ENCODE measurements at regions not wholly inside any gene's neighbourhood (a gene's known extent, or its start where the extent isn't known, plus 50 kb on each side); places are given as distances from the start of the nearest gene placed in this dataset.

DNA sequence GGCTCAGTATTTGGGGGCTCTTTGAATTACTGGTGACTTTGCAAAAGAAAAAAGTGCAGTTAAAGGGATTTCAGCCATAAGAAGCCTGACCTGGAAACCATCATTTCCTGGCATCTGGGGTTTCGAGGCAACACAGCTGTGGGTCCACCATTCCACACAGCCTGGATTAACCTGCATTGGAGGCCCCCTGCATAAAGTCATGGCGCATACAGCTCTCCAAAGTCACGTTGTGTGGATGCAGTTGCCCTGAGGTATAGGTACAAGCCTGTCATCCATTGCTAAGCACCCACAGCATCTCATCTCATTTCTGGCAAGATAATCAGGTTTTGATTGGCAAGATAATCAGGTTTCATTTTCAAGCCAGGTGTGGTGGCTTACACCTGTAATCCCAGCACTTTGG, 54.5 kb upstream of the TAGAP start:
- no peak overlapping the region for H3K4me3 ChIP-seq (ENCODE audit: low read depth, poor library complexity, severe bottlenecking)
- DNase-seq (ENCODE audit: low spot score in 2 of 2), result peak in 1 of 2 donors; percentile 39
- no peak for TF ChIP-seq POLR2A (IDR thresholded peaks at IDR 0.05)
- TF ChIP-seq, protein P1, sequence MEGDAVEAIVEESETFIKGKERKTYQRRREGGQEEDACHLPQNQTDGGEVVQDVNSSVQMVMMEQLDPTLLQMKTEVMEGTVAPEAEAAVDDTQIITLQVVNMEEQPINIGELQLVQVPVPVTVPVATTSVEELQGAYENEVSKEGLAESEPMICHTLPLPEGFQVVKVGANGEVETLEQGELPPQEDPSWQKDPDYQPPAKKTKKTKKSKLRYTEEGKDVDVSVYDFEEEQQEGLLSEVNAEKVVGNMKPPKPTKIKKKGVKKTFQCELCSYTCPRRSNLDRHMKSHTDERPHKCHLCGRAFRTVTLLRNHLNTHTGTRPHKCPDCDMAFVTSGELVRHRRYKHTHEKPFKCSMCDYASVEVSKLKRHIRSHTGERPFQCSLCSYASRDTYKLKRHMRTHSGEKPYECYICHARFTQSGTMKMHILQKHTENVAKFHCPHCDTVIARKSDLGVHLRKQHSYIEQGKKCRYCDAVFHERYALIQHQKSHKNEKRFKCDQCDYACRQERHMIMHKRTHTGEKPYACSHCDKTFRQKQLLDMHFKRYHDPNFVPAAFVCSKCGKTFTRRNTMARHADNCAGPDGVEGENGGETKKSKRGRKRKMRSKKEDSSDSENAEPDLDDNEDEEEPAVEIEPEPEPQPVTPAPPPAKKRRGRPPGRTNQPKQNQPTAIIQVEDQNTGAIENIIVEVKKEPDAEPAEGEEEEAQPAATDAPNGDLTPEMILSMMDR (IDR thresholded peaks at IDR 0.05), result no peak
- 72 to 85% methylated on average over 3 of the region's 3 CpGs for WGBS, 2 donors
- intact Hi-C loops (cut with DNase I; ENCODE audit: low total_unique reads), result no loop called here

DNA sequence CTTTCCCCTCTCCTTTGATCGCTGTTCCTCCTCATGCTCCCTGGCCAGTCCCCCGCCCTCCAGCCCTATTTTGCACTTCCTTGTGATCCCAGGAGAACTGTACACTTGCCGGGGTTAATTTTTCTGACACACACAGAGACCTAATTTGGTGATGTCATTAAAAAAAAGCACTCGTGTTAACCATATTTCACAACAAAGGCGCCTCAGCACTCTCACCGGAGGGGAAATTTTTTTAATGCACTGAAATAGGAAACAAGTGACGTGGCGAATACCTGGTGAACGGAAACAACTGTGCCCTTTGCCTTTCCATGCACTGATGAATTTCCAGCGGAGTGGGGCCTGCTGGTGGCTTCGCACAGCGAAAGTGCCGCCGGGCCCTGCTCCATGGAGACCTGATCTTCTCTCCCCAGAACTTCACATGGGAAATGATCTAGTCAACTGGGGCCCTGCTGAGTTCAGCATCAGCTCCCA, 53.9 kb upstream of the TAGAP start:
- H3K4me3 ChIP-seq (ENCODE audit: low read depth, poor library complexity, severe bottlenecking), result no peak overlapping the region
- intact Hi-C loops (cut with DNase I; ENCODE audit: low total_unique reads), result no loop called here
- peak in 1 of 2 donors; percentile 80 for DNase-seq (ENCODE audit: low spot score in 2 of 2)
- TF ChIP-seq POLR2A (IDR thresholded peaks at IDR 0.05), result no peak
- TF ChIP-seq, protein P1 (IDR thresholded peaks at IDR 0.05), result no peak
- 69 to 71% methylated on average over 14 of the region's 14 CpGs for WGBS, 2 donors

DNA sequence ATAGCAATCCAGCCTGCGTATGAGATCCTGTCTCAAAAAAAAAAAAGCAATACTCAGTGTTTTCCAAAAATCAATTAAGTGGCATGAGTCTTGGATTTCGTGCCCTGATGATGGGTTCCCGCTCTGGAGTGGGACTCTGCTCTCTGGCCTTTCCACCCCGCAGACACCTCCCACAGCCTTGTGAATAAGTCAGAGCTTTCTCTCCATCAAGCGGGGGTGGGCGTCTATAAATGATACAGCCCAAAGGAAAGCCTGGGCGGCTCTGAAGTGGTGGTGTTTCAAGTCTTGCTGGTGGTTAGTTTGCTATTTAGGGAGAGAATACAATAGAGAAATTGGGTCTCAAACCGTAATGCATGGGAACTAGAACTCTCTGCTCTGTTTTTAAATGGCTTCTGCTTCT, 52.5 kb upstream of the TAGAP start:
- TF ChIP-seq, protein P1 (IDR thresholded peaks at IDR 0.05), result no peak
- 95% methylated on average over 8 of the region's 8 CpGs for WGBS, 2 donors
- H3K4me3 ChIP-seq (ENCODE audit: low read depth, poor library complexity, severe bottlenecking), result no peak overlapping the region
- intact Hi-C loops (cut with DNase I; ENCODE audit: low total_unique reads), result no loop called here
- DNase-seq (ENCODE audit: low spot score in 2 of 2), result peak in 1 of 2 donors; percentile 63

DNA sequence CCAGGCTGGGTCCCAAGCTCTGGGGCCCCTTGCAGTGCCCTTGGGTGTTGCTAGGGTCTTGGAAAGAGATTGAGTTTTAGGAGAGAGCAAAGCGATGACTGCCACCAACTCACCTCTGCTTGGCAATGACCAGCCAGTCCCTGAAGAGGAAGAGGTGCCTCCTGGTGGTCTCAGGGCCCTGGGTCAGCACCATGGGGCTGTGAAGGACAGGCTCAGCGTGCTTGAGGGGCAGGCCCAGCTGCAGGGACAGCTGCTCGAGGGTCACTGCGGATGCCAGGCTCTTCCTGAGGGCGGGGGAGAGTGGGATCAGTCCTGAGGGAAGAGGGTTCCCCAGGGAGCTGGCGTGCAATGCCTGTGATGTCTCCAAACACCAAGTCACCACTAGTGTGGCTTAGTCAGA, 50.8 kb upstream of the TAGAP start:
- DNase-seq (ENCODE audit: low spot score in 2 of 2), result peak in 1 of 2 donors; percentile 26
- 83 to 85% methylated on average over 6 of the region's 6 CpGs for WGBS, 2 donors
- H3K4me3 ChIP-seq (ENCODE audit: low read depth, poor library complexity, severe bottlenecking), result no peak overlapping the region
- intact Hi-C loops (cut with DNase I; ENCODE audit: low total_unique reads), result no loop called here
- TF ChIP-seq, protein P1 (IDR thresholded peaks at IDR 0.05), result no peak
- TF ChIP-seq POLR2A (IDR thresholded peaks at IDR 0.05), result no peak

DNA sequence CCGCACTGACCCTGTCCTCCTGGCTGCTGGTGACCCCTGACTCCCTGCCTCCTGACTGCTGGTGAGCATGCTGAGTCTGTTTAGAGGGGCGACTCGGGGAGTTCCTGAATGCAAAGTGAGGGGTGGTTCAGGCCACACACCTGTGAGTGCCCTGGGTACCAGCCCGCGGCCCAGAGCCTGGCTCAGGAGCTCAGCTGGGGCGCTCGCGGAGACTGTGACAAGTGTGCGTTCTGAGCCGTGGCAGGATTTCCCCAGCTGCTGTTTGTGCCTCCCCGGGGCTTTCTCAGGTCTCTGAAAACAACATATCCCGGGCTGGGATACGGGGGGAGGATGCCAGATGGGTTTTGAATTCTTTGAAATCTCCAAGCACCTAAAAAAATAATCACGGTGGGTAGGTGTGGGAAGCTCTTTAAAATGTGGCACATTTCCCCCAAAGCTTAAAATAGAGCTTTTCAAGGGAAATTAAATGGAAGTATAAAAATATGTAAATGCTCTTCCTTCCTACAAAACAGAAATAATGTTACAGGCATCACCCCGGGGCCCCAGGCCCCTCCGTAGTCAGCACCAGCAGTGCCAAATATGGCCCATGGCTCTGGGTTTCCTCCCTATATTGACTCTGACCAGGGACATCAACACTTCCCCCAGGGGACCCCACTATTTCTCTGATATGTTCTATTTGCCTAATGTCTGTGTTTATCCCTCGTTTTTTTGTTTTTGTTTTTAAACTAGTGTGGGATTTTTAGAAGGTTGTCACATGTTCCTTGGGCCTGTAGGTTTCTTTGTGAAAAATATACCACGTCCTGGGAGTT, 49.9 kb upstream of the TAGAP start:
- 61 to 71% methylated on average over 18 of the region's 18 CpGs for WGBS, 2 donors
- TF ChIP-seq POLR2A (IDR thresholded peaks at IDR 0.05), result no peak
- TF ChIP-seq, protein P1 (IDR thresholded peaks at IDR 0.05), result no peak
- DNase-seq (ENCODE audit: low spot score in 2 of 2), result no peak
- no peak overlapping the region for H3K4me3 ChIP-seq (ENCODE audit: low read depth, poor library complexity, severe bottlenecking)
- intact Hi-C loops (cut with DNase I; ENCODE audit: low total_unique reads), result no loop called here
